WTC11 (cell line): ENCODE measurements at regions not wholly inside any gene's neighbourhood (a gene's known extent, or its start where the extent isn't known, plus 50 kb on each side); places are given as distances from the start of the nearest gene placed in this dataset.

Source experiments
- ATAC-seq: fragments of 200-7000 bp; cut with Tn5 transposase; 2 replicates; pipeline ENCODE4 v1.10.0; 2021; ENCODE audit warnings: mild to moderate bottlenecking, moderate library complexity
- CTCF ChIA-PET: fragments of 300-600 bp; sonication (Branson Sonifier 250); formaldehyde crosslinking; loops from one replicate; lab custom pipeline; 2021; ENCODE audit warnings: antibody characterized with exemption; lab: Charles Lee
- POLR2A ChIA-PET: fragments of 350-600 bp; sonication (Branson Sonifier 250); formaldehyde crosslinking; loops from one replicate; lab custom pipeline; 2021; ENCODE audit warnings: antibody characterized with exemption; lab: Charles Lee
- DNase-seq: peaks from one replicate; pipeline ENCODE4 v3.0.0; 2021; ENCODE audit warnings: low spot score
- H3K27ac Mint-ChIP-seq: 2 replicates; pipeline ENCODE4 v1.8.0; 2021; ENCODE audit warnings: mixed read lengths
- H3K27me3 Mint-ChIP-seq: 2 replicates; pipeline ENCODE4 v1.8.0; 2021; ENCODE audit warnings: low read depth, mild to moderate bottlenecking, moderate library complexity, mixed read lengths
- H3K36me3 Mint-ChIP-seq: 2 replicates; pipeline ENCODE4 v1.8.0; 2021; ENCODE audit warnings: mixed read lengths
- H3K4me1 Mint-ChIP-seq: 2 replicates; pipeline ENCODE4 v1.8.0; 2022; ENCODE audit warnings: mixed read lengths
- H3K4me3 Mint-ChIP-seq: 2 replicates; pipeline ENCODE4 v1.8.0; 2021; ENCODE audit warnings: mild to moderate bottlenecking, moderate library complexity, mixed read lengths
- H3K9me3 Mint-ChIP-seq: 2 replicates; pipeline ENCODE4 v1.8.0; 2021; ENCODE audit warnings: mixed read lengths
- JAZF1 ChIP-seq: fragments of 250-450 bp; sonication (Bioruptor Pico); IDR thresholded peaks from 2 replicates; pipeline ENCODE4 v1.9.0; 2021; ENCODE audit warnings: moderate library complexity, mild to moderate bottlenecking, inconsistent platforms
- JUN ChIP-seq: sonication (generic); formaldehyde crosslinking; IDR thresholded peaks from 2 replicates; pipeline ENCODE4 v1.8.0; 2023; ENCODE audit warnings: mild to moderate bottlenecking, missing genetic modification reagents
- MYBL2 ChIP-seq: sonication (generic); formaldehyde crosslinking; IDR thresholded peaks from 2 replicates; pipeline ENCODE4 v1.8.1; 2023; ENCODE audit warnings: mild to moderate bottlenecking, moderate library complexity, missing genetic modification reagents
- NFATC4 ChIP-seq: fragments of 250-450 bp; sonication (Bioruptor Pico); IDR thresholded peaks from 2 replicates; pipeline ENCODE4 v1.9.0; 2021; ENCODE audit warnings: mild to moderate bottlenecking
- SMAD4 ChIP-seq: sonication (generic); formaldehyde crosslinking; IDR thresholded peaks from 2 replicates; pipeline ENCODE4 v1.8.0; 2022; ENCODE audit warnings: mild to moderate bottlenecking, missing genetic modification reagents
- ZNF232 ChIP-seq: sonication (generic); formaldehyde crosslinking; IDR thresholded peaks from 2 replicates; pipeline ENCODE4 v1.8.0; 2022; ENCODE audit warnings: mild to moderate bottlenecking, missing genetic modification reagents
- ZNF263 ChIP-seq: sonication (generic); formaldehyde crosslinking; IDR thresholded peaks from 2 replicates; pipeline ENCODE4 v1.8.1; 2022; ENCODE audit warnings: low read depth, mild to moderate bottlenecking, moderate library complexity, missing genetic modification reagents
- TF ChIP-seq, protein P1 (sequence below): sonication (generic); formaldehyde crosslinking; IDR thresholded peaks from 2 replicates; pipeline ENCODE4 v1.8.0; 2022; ENCODE audit warnings: mild to moderate bottlenecking, missing genetic modification reagents
- TF ChIP-seq, protein P2 (sequence below): sonication (generic); formaldehyde crosslinking; IDR thresholded peaks from 2 replicates; pipeline ENCODE4 v1.8.0; 2023; ENCODE audit warnings: mild to moderate bottlenecking, missing genetic modification reagents

DNA sequence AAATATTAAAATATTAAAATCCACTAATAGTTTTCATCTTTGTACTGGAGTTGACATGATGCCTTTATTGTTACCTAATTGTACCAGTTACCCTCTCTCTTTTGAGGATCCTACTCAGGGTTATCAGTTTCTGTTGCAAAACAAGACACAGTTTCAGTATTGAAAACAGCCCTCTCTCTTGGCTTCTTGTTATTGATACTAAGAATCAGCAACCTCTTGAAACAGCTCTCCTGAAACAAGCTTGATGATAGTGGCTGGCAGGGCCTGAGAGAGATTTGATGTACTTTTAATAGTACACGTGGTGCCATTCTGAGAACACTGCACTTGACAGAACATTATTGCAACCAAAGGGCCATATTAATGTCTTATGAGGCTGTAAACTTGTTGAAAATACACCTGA, 64.9 kb upstream of the MEI4 start:
- Mint-ChIP-seq H3K27me3 (no peaks in the 10 kb centered on the region), H3K27ac (no peak overlapping the region), H3K36me3 (no peaks in the 10 kb centered on the region), H3K4me3 (no peak overlapping the region)
- no peak for ATAC-seq
- TF ChIP-seq JUN = no peak
- no peak for TF ChIP-seq JAZF1
- TF ChIP-seq ZNF263 (CRISPR knock-in tag) = no peak
- TF ChIP-seq, protein P1, sequence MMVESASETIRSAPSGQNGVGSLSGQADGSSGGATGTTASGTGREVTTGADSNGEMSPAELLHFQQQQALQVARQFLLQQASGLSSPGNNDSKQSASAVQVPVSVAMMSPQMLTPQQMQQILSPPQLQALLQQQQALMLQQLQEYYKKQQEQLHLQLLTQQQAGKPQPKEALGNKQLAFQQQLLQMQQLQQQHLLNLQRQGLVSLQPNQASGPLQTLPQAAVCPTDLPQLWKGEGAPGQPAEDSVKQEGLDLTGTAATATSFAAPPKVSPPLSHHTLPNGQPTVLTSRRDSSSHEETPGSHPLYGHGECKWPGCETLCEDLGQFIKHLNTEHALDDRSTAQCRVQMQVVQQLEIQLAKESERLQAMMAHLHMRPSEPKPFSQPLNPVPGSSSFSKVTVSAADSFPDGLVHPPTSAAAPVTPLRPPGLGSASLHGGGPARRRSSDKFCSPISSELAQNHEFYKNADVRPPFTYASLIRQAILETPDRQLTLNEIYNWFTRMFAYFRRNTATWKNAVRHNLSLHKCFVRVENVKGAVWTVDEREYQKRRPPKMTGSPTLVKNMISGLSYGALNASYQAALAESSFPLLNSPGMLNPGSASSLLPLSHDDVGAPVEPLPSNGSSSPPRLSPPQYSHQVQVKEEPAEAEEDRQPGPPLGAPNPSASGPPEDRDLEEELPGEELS (CRISPR knock-in tag) = no peak
- TF ChIP-seq SMAD4 (CRISPR knock-in tag) = no peak
- TF ChIP-seq, protein P2, sequence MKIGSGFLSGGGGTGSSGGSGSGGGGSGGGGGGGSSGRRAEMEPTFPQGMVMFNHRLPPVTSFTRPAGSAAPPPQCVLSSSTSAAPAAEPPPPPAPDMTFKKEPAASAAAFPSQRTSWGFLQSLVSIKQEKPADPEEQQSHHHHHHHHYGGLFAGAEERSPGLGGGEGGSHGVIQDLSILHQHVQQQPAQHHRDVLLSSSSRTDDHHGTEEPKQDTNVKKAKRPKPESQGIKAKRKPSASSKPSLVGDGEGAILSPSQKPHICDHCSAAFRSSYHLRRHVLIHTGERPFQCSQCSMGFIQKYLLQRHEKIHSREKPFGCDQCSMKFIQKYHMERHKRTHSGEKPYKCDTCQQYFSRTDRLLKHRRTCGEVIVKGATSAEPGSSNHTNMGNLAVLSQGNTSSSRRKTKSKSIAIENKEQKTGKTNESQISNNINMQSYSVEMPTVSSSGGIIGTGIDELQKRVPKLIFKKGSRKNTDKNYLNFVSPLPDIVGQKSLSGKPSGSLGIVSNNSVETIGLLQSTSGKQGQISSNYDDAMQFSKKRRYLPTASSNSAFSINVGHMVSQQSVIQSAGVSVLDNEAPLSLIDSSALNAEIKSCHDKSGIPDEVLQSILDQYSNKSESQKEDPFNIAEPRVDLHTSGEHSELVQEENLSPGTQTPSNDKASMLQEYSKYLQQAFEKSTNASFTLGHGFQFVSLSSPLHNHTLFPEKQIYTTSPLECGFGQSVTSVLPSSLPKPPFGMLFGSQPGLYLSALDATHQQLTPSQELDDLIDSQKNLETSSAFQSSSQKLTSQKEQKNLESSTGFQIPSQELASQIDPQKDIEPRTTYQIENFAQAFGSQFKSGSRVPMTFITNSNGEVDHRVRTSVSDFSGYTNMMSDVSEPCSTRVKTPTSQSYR (CRISPR knock-in tag) = no peak
- TF ChIP-seq ZNF232 (CRISPR knock-in tag) = no peak
- no peak for TF ChIP-seq MYBL2 (CRISPR knock-in tag)
- no peak for TF ChIP-seq NFATC4 (CRISPR knock-in tag)
- TF ChIP-seq, all 79 proteins: peak for 0
- H3K4me1 Mint-ChIP-seq = no peaks in the 10 kb centered on the region
- ChIA-PET CTCF (no interaction called here), POLR2A (no interaction called here)
- 0 out of 2 replicates have a peak, but pooled peaks cover 3% of the 10 kb centered on the region for H3K9me3 Mint-ChIP-seq
- DNase-seq = no peak
